Hepatocyte (in vitro differentiated cells): ENCODE measurements at regions not wholly inside any gene's neighbourhood (a gene's known extent, or its start where the extent isn't known, plus 50 kb on each side); places are given as distances from the start of the nearest gene placed in this dataset.

Source experiments
- DNase-seq: peaks from one replicate; pipeline ENCODE4 v3.0.0-alpha.2; 2016; ENCODE audit warnings: low spot score
- H2AFZ ChIP-seq: fragments of 200-600 bp; sonication (generic); 2 replicates; pipeline ENCODE4 v1.6.0; 2016; ENCODE audit warnings: antibody characterized with exemption, mild to moderate bottlenecking
- H3K27ac ChIP-seq: fragments of 200-600 bp; sonication (generic); 2 replicates; pipeline ENCODE4 v1.5.1; 2016; ENCODE audit warnings: mild to moderate bottlenecking
- H3K27me3 ChIP-seq: fragments of 200-600 bp; sonication (generic); 2 replicates; pipeline ENCODE4 v1.6.1; 2016
- H3K36me3 ChIP-seq: fragments of 200-600 bp; sonication (generic); replicated peaks from 2 replicates; pipeline ENCODE4 v1.5.1; 2016; ENCODE audit warnings: low read depth; ENCODE audit not compliant: insufficient read depth
- H3K4me1 ChIP-seq: fragments of 200-600 bp; sonication (generic); 2 replicates; pipeline ENCODE4 v1.5.1; 2016; ENCODE audit warnings: mild to moderate bottlenecking, moderate library complexity; ENCODE audit not compliant: insufficient read depth
- H3K4me2 ChIP-seq: fragments of 200-600 bp; sonication (generic); 2 replicates; pipeline ENCODE4 v1.6.0; 2016
- H3K4me3 ChIP-seq: fragments of 200-600 bp; sonication (generic); 2 replicates; pipeline ENCODE4 v1.5.1; 2016; ENCODE audit warnings: mild to moderate bottlenecking
- H3K79me2 ChIP-seq: fragments of 200-600 bp; sonication (generic); 2 replicates; pipeline ENCODE4 v1.6.0; 2017; ENCODE audit warnings: mild to moderate bottlenecking
- H3K9me2 ChIP-seq: fragments of 200-600 bp; sonication (generic); replicated peaks from 2 replicates; pipeline ENCODE4 v1.6.0; 2017; ENCODE audit warnings: mild to moderate bottlenecking; ENCODE audit not compliant: insufficient read depth
- H3K9me3 ChIP-seq: fragments of 200-600 bp; sonication (generic); 2 replicates; pipeline ENCODE4 v1.5.1; 2016; ENCODE audit warnings: low read depth, mild to moderate bottlenecking
- H4K20me1 ChIP-seq: fragments of 200-600 bp; sonication (generic); 2 replicates; pipeline ENCODE4 v1.6.0; 2016; ENCODE audit warnings: mild to moderate bottlenecking; ENCODE audit not compliant: insufficient read depth, poor library complexity, severe bottlenecking
- EZH2 ChIP-seq: fragments of 200-600 bp; sonication (generic); IDR thresholded peaks from 2 replicates; pipeline ENCODE4 v1.6.1; 2016; ENCODE audit warnings: antibody characterized with exemption, mild to moderate bottlenecking, borderline replicate concordance
- EZH2phosphoT487 ChIP-seq: fragments of 200-600 bp; sonication (generic); IDR thresholded peaks from one replicate; pipeline ENCODE4 v1.6.1; 2018; ENCODE audit warnings: antibody characterized with exemption, mild to moderate bottlenecking, low read depth, moderate library complexity; ENCODE audit not compliant: unreplicated experiment, severe bottlenecking
- WGBS: methylation state at CpG from one replicate; pipeline ENCODE4 v1.1.6; 2016; ENCODE audit warnings: low lambda C conversion rate; ENCODE audit errors: missing lambda C conversion rate; 5-methylcytosine and 5-hydroxymethylcytosine counted together
- TF ChIP-seq, protein P1 (sequence below): fragments of 200-600 bp; sonication (generic); IDR thresholded peaks from 2 replicates; pipeline ENCODE4 v1.5.1; 2016; ENCODE audit warnings: antibody characterized with exemption, mild to moderate bottlenecking; ENCODE audit not compliant: poor library complexity

DNA sequence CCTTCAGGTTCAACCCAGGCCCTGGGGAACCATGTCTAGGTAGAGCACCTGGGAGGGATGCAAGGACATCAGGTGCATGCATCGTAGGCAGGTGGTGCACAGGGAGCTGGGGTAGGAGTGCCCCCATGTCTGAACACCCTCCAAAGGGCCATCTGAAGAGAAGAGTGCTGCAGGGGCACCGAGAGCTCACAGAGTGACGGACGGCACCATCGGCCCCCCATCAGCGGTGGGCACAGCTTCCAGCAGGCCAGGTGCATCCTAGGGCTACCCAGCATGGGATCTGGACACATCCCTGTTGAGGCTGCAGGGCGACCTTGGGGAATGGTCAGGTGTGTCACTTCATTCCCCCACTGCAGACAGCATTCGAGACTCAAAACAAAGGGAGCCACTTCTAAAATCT, 138.3 kb upstream of the CDH4 start:
- TF ChIP-seq EZH2 (no peak), EZH2phosphoT487 (no peak)
- TF ChIP-seq, protein P1, sequence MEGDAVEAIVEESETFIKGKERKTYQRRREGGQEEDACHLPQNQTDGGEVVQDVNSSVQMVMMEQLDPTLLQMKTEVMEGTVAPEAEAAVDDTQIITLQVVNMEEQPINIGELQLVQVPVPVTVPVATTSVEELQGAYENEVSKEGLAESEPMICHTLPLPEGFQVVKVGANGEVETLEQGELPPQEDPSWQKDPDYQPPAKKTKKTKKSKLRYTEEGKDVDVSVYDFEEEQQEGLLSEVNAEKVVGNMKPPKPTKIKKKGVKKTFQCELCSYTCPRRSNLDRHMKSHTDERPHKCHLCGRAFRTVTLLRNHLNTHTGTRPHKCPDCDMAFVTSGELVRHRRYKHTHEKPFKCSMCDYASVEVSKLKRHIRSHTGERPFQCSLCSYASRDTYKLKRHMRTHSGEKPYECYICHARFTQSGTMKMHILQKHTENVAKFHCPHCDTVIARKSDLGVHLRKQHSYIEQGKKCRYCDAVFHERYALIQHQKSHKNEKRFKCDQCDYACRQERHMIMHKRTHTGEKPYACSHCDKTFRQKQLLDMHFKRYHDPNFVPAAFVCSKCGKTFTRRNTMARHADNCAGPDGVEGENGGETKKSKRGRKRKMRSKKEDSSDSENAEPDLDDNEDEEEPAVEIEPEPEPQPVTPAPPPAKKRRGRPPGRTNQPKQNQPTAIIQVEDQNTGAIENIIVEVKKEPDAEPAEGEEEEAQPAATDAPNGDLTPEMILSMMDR = no peak
- Histone ChIP-seq H3K27me3 (peaks cover 5% of the 10 kb centered on the region), H3K4me1 (no peaks in the 10 kb centered on the region), H3K9me3 (no peaks in the 10 kb centered on the region), H2AFZ (no peak overlapping the region), H4K20me1 (no peaks in the 10 kb centered on the region), H3K79me2 (no peaks in the 10 kb centered on the region), H3K36me3 (no peaks in the 10 kb centered on the region), H3K4me2 (no peak overlapping the region), H3K27ac (no peak overlapping the region), H3K9me2 (no peaks in the 10 kb centered on the region), H3K4me3 (no peak overlapping the region)
- WGBS = 91% methylated on average over 8 of the region's 8 CpGs
- DNase-seq = no peak

DNA sequence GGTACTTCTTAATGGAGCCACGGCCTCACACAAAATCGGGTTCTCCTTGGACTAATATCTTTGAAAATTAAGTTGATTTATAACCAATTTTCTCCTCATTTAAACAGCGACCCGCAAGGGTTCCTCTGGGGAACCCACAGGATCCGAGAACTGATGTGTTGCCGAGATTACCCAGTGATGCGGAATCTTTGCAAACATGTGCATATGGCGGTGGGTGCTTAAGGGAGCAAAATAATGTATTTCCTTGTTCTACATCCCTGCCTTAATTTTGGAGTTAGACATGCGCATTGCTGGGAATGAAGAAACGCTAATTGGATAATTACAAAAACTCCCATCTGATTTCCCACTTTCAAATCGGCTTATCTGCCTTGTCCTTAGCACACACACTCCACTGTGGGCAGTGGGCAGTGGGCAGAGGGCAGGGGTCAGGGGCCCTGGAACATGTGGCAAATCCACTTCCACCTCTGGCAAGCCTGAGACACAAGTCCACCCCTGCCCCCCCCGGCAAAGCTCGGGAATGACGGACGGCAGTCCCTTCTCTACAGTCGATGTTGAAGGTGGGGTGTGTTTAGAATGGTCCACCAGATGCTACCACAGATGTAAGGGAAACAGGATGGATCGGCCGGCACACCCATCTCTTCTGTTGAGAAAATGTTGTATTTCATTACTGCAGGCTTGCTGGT, 137.4 kb upstream of the CDH4 start:
- H3K27ac ChIP-seq = no peak overlapping the region
- DNase-seq = no peak
- TF ChIP-seq EZH2phosphoT487 (no peak), EZH2 (no peak)
- TF ChIP-seq, protein P1 = no peak
- H3K9me2 ChIP-seq = no peaks in the 10 kb centered on the region
- H3K4me3 ChIP-seq = no peak overlapping the region
- no peaks in the 10 kb centered on the region for H3K36me3 ChIP-seq
- no peaks in the 10 kb centered on the region for H3K79me2 ChIP-seq
- no peak overlapping the region for H3K4me2 ChIP-seq
- H3K9me3 ChIP-seq = no peaks in the 10 kb centered on the region
- 92% methylated on average over 18 of the region's 18 CpGs for WGBS
- H4K20me1 ChIP-seq = no peaks in the 10 kb centered on the region
- no peak overlapping the region for H2AFZ ChIP-seq
- H3K27me3 ChIP-seq = peaks cover 5% of the 10 kb centered on the region
- no peaks in the 10 kb centered on the region for H3K4me1 ChIP-seq

DNA sequence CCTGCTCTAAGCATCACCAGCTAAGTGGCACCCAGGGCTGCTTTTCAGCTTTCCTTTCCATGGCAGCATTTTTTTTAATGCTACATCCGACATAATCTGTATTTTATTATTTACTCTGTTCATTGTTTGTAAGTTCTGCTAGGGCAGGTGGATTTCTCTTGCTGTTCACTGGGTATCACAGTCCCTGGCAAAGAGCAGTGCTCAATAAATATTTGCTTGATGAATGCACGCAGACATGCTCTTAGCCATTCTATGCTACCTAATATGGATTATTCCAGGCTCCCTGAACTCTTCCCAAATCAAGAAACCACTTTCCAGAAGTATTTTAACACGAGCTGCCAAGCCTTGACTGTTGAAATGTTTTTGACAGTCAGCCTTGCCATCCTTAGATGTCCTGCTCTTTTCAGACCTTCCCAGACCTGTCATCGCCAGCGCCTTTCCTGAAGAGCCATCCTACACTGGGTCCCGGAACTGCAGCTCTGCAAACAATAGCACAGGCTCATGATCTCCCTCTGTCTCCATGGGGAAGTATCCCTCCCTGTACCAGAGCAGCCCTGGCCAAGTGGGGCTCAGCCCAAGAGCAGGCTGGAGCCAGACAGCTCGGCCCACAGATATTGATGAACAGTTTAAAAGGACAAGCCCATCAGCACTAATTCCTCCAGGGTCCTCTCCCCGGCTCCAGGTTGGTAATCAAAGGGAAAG, 136.5 kb upstream of the CDH4 start:
- H3K27me3 ChIP-seq = peaks cover 5% of the 10 kb centered on the region
- no peaks in the 10 kb centered on the region for H3K4me1 ChIP-seq
- H3K9me2 ChIP-seq = no peaks in the 10 kb centered on the region
- TF ChIP-seq EZH2 = no peak
- TF ChIP-seq, protein P1 = no peak
- TF ChIP-seq EZH2phosphoT487 = no peak
- no peak overlapping the region for H3K4me2 ChIP-seq
- no peak overlapping the region for H3K27ac ChIP-seq
- no peaks in the 10 kb centered on the region for H3K36me3 ChIP-seq
- no peaks in the 10 kb centered on the region for H3K9me3 ChIP-seq
- WGBS = 73% methylated on average over 8 of the region's 8 CpGs
- H3K4me3 ChIP-seq = no peak overlapping the region
- H2AFZ ChIP-seq = no peak overlapping the region
- DNase-seq = no peak
- H3K79me2 ChIP-seq = no peaks in the 10 kb centered on the region
- no peaks in the 10 kb centered on the region for H4K20me1 ChIP-seq
